ENCODE measurements at regions not wholly inside any gene's neighbourhood (a gene's known extent, or its start where the extent isn't known, plus 50 kb on each side); places are given as distances from the start of the nearest gene placed in this dataset.

DNA sequence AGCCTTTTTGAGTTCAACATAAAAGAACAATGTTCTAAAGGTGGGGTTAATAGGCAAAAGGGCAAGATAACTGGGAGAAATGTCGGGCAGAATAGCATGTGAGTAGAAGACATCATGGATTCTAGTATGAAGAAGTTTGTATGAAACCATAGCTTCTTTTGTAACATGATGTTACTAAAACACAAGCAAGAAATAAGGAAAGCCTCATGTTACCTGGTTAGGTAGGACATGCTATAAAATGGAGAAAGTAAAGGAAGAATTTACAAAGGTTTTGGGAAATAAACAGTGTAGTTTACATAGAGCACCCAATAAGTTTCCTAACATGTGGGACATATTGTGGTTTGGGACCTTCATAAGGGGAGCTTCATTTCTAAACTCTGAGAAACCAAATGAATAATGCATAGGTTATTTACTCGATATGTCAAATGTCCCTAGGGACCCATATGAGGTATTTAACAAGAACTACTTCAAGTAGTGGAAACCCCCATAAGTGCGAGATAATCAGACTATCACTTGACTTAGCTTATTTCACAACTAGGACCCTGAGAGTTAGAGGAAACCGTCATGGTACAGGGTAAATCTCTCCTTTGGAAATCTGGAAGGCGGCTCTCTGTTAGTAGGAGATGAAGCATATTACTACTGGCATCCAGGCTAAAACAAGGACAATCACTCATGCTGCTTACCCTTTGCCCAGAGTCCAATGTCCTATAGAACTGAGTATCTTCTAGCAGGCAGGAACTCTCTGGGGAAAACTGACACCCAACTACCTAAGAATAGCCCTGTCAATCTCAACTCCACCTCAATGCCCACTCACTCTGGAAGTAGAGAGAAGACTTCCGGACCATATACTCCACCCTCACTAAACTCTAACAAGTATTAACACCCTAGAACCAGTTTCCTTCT lies 57.5 kb downstream of the ILRUN start:
- Histone ChIP-seq H3K27me3 (no peaks in the 10 kb centered on the region), H3K36me3 (no peaks in the 10 kb centered on the region), H3K4me1 (no peaks in the 10 kb centered on the region), H3K27ac (no peak overlapping the region), H3K4me3 (no peak overlapping the region), H3K9me3 (no peaks in the 10 kb centered on the region)
- TF ChIP-seq POLR2A (IDR thresholded peaks at IDR 0.05) (no peak), POLR2AphosphoS5 (IDR thresholded peaks at IDR 0.05) (no peak)
- TF ChIP-seq, protein P1, sequence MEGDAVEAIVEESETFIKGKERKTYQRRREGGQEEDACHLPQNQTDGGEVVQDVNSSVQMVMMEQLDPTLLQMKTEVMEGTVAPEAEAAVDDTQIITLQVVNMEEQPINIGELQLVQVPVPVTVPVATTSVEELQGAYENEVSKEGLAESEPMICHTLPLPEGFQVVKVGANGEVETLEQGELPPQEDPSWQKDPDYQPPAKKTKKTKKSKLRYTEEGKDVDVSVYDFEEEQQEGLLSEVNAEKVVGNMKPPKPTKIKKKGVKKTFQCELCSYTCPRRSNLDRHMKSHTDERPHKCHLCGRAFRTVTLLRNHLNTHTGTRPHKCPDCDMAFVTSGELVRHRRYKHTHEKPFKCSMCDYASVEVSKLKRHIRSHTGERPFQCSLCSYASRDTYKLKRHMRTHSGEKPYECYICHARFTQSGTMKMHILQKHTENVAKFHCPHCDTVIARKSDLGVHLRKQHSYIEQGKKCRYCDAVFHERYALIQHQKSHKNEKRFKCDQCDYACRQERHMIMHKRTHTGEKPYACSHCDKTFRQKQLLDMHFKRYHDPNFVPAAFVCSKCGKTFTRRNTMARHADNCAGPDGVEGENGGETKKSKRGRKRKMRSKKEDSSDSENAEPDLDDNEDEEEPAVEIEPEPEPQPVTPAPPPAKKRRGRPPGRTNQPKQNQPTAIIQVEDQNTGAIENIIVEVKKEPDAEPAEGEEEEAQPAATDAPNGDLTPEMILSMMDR (IDR thresholded peaks at IDR 0.05): no peak
- DNase-seq (ENCODE audit: low spot score in 2 of 2): no peak
- intact Hi-C loops (cut with DNase I; ENCODE audit: low total_unique reads): no loop called here

DNA sequence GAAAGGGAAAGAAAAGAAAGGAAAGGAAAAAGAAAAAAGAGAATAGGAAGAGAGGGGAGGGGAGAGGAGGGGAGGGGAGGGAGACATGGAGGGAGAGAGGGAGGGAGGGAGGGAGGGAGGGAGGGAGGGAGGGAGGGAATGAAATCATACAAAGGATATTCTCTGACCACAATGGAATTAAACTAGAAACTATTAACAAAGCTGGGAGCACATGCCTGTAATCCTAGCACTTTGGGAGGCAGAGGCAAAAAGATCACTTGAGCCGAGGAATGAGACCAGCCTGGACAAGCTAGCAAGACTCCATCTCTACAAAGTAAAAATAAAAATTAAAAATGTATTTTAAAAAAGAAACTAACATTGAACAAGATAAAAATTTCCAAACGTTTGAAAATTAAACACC lies 62.8 kb downstream of the ILRUN start:
- no peak overlapping the region for H3K27ac ChIP-seq
- intact Hi-C loops (cut with DNase I; ENCODE audit: low total_unique reads): no loop called here
- H3K4me3 ChIP-seq: no peak overlapping the region
- H3K9me3 ChIP-seq: no peaks in the 10 kb centered on the region
- H3K27me3 ChIP-seq: no peaks in the 10 kb centered on the region
- no peaks in the 10 kb centered on the region for H3K36me3 ChIP-seq
- H3K4me1 ChIP-seq: no peaks in the 10 kb centered on the region
- TF ChIP-seq POLR2AphosphoS5 (IDR thresholded peaks at IDR 0.05) (no peak), POLR2A (IDR thresholded peaks at IDR 0.05) (no peak)
- TF ChIP-seq, protein P1 (IDR thresholded peaks at IDR 0.05): no peak
- DNase-seq (ENCODE audit: low spot score in 2 of 2): no peak

DNA sequence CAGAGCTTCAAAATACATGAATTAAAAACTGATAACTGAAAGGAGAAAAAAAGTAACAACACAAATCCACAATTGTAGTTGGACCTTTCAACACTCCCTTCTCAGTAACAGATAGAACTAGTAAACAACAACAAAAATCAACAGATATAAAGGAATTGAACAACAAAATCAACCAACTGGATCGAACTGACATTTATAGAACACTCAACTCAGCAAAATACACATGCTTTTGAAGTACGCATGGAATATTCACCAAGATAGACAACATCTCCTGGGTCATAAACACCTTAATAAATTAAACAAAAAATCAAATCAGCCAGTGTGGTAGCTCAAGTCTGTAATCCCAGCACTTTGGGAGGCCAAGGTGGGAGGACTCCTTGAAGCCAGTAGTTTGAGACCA lies 63.3 kb downstream of the ILRUN start:
- Histone ChIP-seq H3K4me3 (no peak overlapping the region), H3K27me3 (no peaks in the 10 kb centered on the region), H3K36me3 (no peaks in the 10 kb centered on the region), H3K4me1 (no peaks in the 10 kb centered on the region), H3K27ac (no peak overlapping the region), H3K9me3 (no peaks in the 10 kb centered on the region)
- DNase-seq (ENCODE audit: low spot score in 2 of 2): no peak
- intact Hi-C loops (cut with DNase I; ENCODE audit: low total_unique reads): no loop called here
- TF ChIP-seq POLR2A (IDR thresholded peaks at IDR 0.05): no peak
- TF ChIP-seq POLR2AphosphoS5 (IDR thresholded peaks at IDR 0.05): no peak
- TF ChIP-seq, protein P1 (IDR thresholded peaks at IDR 0.05): no peak

DNA sequence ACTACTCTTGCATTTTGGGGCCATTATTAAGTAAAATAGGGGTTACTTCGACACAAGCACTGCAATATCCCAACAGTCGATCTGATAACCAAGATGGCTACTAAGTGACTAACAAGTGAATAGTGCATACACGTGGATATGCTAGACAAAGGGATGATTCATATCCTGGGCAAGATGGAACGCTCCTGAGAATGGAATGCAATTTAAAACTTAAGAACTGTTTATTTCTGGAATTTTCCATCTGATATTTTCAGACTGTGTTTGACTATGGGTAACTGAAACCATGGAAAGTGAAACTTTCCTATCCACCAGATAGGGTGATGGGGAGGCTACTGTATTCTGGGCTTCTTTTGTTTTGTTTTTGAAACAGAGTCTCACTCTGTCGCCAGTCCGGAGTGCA lies 66.5 kb downstream of the ILRUN start:
- no peaks in the 10 kb centered on the region for H3K9me3 ChIP-seq
- no peak overlapping the region for H3K27ac ChIP-seq
- intact Hi-C loops (cut with DNase I; ENCODE audit: low total_unique reads): no loop called here
- TF ChIP-seq, protein P1 (IDR thresholded peaks at IDR 0.05): no peak
- no peak for TF ChIP-seq POLR2A (IDR thresholded peaks at IDR 0.05)
- no peak for TF ChIP-seq POLR2AphosphoS5 (IDR thresholded peaks at IDR 0.05)
- no peak overlapping the region for H3K4me3 ChIP-seq
- no peaks in the 10 kb centered on the region for H3K4me1 ChIP-seq
- H3K27me3 ChIP-seq: no peaks in the 10 kb centered on the region
- no peaks in the 10 kb centered on the region for H3K36me3 ChIP-seq
- no peak for DNase-seq (ENCODE audit: low spot score in 2 of 2)

DNA sequence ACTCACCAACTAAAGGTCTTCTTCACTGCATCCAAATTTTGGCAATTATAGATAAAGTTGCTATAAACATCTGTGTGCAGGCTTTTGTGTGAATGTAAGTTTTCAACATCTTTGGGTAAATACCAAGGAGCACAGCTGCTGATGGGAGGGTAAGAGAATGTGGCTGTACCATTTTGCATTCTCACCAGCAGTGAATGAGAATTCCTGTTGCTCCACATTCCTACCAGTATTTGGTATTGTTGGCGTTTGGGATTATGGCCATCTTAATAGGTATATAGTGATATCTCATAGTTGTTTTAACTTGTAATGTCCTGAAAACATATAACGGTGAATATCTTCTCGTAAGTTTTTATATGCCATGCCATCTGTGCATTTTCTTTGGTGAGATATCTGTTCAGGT lies 69.3 kb downstream of the ILRUN start:
- TF ChIP-seq, protein P1 (IDR thresholded peaks at IDR 0.05): no peak
- TF ChIP-seq POLR2AphosphoS5 (IDR thresholded peaks at IDR 0.05) (no peak), POLR2A (IDR thresholded peaks at IDR 0.05) (no peak)
- intact Hi-C loops (cut with DNase I; ENCODE audit: low total_unique reads): no loop called here
- no peaks in the 10 kb centered on the region for H3K36me3 ChIP-seq
- no peaks in the 10 kb centered on the region for H3K4me1 ChIP-seq
- H3K27ac ChIP-seq: no peak overlapping the region
- H3K27me3 ChIP-seq: no peaks in the 10 kb centered on the region
- no peak for DNase-seq (ENCODE audit: low spot score in 2 of 2)
- H3K9me3 ChIP-seq: no peaks in the 10 kb centered on the region
- no peak overlapping the region for H3K4me3 ChIP-seq

All from breast epithelium (tissue), 4 donors.